ENCODE measurements at regions not wholly inside any gene's neighbourhood (a gene's known extent, or its start where the extent isn't known, plus 50 kb on each side); places are given as distances from the start of the nearest gene placed in this dataset.

DNA sequence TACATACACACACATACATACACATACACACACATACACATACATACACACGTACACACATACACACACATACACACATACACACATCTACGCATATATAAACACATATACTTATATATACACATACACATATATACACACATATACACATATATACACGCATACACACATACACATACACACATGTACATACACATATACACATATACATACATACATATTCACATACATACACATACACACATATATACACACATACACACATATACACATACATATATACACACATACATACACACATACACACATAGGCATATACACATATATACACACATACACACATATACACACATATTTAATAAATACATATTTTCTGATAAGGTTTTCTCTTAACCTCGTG lies 324.0 kb downstream of the RPS6KC1 start:
- no peak for DNase-seq

- DNase-seq: no peak
Observed at GRCh38 chr1:213376862-213377372, 325.9 kb downstream of the RPS6KC1 start.

DNA sequence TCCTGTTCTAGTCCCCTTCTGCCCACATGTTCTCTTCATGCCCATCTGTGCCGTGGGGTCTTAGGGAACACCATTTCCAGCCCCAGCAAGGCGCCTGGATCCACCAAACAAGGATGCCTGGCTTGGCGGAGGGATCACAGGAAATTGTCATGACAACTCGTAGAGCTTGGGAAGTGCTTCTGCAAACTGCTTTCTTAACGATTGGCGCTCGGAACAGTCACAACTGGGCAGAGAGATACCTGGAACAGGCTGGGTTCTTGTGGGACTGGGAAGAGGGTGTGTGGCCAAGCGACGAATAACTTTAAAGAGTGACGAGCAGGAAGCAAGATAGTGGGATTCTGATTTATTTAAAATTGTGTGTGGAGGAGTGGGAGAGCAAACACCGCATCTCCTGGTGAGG lies 329.8 kb downstream of the RPS6KC1 start:
- no peak for DNase-seq

- no peak for DNase-seq
Observed at GRCh38 chr1:213381572-213382084, 330.6 kb downstream of the RPS6KC1 start.

DNA sequence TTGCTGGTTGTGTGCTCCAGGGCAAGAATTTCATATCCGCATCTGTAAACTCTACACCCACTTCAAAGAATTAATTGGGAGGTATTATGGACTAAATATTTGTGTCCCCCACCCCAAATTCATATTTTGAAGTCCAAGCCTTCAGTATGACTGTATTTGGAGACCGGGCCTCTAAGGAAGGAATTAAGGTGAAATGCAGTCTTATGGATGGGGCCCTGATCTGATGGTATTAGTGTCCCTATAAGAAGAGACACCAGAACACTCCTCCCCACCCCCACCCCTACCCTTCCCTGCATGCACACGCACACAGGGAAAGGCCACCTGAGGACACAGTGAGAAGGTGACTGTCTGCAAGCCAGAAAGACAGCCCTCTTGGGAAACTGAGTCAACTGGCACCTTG lies 332.4 kb downstream of the RPS6KC1 start:
- no peak for DNase-seq

DNA sequence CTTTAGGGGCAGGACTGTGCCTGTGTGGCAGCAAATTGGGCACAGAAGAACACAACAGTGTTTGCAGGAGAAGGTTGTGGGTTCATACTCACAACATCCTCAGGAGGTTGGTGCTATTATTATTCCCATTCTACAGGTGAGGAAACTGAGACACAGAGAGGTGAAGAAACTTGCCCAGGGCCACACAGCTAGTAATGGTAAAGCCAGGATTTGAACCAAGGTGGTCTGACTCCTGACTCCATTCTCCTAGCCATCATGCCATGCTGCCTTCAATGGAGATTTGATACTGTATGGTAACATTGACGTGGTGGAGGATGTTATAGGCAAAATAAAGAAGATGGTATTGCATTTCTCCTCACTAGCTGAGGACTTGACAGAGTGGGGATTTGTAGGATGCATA lies 334.2 kb downstream of the RPS6KC1 start:
- DNase-seq: no peak

- DNase-seq: no peak
Observed at GRCh38 chr1:213385806-213386324, 334.8 kb downstream of the RPS6KC1 start.

- DNase-seq: no peak
Observed at GRCh38 chr1:213387380-213388015, 336.5 kb downstream of the RPS6KC1 start.

- DNase-seq: no peak
Observed at GRCh38 chr1:213388199-213388598, 337.2 kb downstream of the RPS6KC1 start.

DNA sequence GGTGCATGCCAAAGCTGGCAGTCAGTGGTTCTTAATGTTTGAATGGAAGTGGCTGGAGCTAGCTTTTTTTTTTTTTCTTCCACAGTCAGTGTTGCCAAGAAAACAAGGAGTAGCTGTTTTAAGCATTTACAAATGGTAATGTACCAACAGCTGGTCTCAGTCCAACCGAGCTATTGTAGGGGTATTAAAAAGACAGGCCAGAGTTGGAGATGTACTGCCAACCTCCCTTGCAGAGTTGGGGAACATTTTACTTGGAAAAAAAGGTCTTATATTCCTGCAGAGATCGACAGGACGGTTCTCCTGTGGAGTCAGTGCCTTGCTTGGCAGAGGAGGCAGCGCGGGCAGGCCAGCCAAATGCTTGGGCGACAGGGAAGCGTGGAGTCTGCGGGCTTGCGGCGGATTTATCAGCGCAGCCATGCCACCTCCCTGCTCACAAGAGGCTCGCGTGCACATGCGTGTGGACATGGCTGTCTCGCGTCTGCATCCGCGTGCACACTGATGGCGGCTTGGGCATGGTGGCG lies 338.1 kb downstream of the RPS6KC1 start:
- no peak for DNase-seq

GRCh38 chr1:213391445-213391844 lies 340.4 kb downstream of the RPS6KC1 start:
- DNase-seq: no peak

GRCh38 chr1:213393860-213394259 lies 342.8 kb downstream of the RPS6KC1 start:
- no peak for DNase-seq

DNA sequence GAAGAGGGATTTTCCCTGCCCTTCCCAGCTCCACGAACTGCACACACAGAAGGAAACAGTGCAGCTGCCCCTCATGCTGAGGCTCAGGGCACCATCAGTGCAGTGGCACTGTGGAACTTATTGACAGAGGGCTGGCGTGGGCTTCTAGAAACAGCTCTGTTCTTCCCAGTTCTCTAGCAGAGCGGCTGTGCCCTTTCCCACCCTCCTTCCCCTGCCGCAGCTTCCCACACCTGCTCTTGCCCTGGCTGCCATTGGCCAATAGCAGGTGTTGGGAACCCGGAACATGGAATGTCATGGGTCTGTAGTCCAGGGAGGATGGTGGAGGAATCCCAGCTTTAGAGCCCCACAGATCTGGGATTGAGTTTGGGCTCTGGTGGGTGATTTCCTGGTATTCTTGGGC lies 343.8 kb downstream of the RPS6KC1 start:
- no peak for DNase-seq

DNA sequence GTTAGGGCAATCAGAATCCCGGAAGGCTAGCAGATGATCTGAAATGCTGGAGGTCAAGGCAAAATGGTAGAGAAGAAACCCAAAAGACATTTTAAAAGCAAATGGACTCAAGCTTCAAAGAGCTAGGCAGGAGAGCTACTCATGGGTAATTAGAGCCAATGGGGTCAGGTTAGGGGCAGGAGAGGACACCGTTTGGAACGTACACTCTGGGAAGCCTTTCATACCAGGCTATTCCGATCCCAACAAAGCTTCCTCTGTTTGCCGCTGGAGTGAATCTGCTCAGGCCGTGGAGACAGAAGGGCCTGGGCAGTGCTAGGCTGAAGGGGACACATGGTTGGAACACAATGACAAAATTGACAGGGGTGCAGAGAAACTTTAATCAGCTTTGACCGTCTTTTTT lies 346.6 kb downstream of the RPS6KC1 start:
- DNase-seq: no peak

- no peak for DNase-seq
Observed at GRCh38 chr1:213399695-213400094, 348.7 kb downstream of the RPS6KC1 start.

DNA sequence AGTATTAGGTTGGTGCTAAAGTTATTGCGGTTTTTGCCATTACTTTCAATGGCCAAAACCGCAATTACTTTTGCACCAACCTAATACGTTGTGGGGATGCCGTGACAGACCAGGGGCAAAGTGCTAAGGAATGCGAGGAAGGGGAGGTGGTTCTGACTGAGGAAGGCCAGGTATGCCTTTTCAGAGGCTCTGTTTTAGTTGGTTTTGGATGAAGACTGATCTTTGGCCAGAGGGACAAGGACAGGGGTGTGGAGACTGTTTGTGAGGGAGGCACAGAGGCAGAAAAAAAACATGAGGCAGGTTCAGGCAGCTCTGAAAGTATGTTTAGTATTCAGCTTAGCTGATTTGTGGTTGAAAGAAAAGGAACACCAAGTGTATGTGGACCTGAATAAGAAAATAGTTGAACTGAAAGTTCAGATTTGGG lies 358.2 kb downstream of the RPS6KC1 start:
- no peak for DNase-seq

- no peak for DNase-seq
Observed at GRCh38 chr1:213409971-213410370, 358.9 kb downstream of the RPS6KC1 start.

GRCh38 chr1:213414346-213414745 lies 363.3 kb downstream of the RPS6KC1 start:
- DNase-seq: no peak

DNA sequence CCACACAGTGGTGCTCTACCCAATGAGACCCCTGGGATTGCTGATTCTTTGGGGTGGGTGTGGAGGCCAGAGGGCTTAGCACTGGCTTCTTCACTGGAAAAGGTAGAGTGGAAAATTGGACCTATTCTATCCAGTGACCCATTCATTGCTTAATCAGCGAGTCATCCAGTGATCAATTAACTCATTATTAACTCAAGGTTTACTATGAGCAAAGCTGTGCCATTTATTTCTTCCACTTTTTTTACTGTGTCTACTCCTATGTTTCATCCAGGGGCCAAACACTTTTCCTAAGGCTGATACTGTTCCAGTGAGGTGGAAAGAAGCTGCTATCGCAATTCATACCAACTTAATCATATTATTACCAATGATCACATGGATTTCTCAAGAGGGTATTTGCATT lies 363.9 kb downstream of the RPS6KC1 start:
- DNase-seq: no peak

DNA sequence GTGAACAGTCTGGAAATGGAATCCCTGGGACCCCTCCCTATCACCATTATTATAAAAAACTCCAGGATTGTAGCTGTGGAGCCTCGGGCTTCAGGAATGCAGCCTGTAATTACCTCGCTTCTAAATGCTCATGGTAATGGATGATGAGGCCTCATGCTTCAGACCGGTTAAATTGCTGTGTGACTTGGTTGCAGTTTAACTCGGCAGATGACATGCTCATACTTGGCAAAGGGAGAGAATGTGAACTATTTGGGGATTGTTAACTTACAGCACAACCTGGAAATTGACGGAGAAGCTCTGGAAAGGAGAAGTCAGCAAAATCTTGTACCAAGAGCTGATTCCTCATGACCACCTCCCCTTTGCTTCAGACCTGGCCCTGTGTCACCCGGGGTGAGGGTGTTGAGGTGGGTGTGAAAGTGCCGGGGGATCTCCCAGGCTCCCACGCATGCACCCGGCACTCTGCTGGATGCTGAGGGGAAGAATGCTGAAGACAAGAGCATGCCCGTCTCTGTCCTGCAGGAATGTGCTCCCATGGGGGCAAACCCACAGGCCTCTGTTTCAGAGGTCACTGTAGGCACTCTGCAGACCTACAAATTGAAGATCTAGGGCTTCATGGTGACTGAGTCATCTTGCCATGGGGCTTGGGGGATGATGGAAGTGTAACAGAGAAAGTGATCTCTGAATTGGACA lies 364.8 kb downstream of the RPS6KC1 start:
- DNase-seq: no peak

DNA sequence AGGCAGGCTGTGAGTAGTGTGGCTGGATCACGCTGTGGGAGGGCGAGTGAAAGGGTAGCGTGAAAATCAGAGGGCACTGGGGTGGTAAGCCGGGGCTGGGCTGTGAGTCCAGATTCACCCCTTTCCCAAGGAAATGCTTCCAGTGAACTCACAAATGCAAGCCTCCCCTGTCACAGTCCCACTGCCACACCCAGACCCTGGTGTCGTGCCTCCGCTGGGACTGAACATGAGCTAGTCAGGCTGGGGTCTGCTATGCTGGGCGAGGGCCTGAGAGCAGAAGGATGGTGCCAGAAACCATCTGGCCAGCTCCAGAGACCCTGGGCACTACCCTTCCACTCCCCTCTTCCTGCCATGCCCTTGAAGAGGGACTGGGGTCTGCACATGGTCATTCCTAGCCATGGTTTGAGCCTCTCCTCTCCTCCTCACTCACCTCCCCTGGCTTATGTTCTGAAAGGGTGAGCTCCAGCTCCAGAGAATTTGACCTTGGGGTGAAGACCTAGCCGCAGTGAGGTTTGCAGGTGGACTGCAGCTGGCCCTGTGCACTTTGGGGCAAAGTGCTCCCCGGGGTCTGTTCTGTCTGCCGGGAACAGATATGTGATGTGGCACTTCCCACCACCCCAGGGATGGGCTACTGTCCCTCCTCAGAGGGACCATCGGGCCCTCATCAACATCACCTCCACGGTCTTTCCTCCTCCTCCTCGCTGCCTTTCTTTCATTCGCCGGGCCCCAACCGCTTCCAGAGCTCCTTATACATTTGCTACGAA lies 365.6 kb downstream of the RPS6KC1 start:
- no peak for DNase-seq

- no peak for DNase-seq
Observed at GRCh38 chr1:213417225-213417820, 366.3 kb downstream of the RPS6KC1 start.

DNA sequence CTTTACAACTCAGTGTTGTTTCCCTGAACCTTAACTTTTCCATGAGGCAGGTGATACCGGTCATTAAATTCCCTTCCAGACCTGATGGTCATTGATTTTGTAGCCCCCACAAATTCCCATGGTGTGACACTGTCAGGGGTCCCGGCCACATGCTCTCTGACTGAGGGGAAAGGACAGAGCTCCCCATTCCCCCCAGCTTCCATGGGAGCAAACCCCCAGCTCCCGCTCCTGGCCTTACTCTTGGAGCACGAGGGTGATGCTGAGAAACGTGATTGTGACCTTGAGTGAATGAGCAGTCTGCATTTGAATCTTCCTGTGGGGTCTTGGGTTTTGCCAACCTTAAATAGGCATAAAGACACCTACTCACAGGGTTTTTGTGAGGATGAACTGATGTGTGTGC lies 366.8 kb downstream of the RPS6KC1 start:
- no peak for DNase-seq
